ENCODE measurements at regions not wholly inside any gene's neighbourhood (a gene's known extent, or its start where the extent isn't known, plus 50 kb on each side); places are given as distances from the start of the nearest gene placed in this dataset.

- no peak for ATAC-seq
- no peak for TF ChIP-seq ZFP3 (CRISPR knock-in tag; IDR thresholded peaks at IDR 0.05)
- TF ChIP-seq TCF4 (CRISPR knock-in tag; IDR thresholded peaks at IDR 0.05; ENCODE audit: borderline replicate concordance): no peak
- no peak for TF ChIP-seq ZFP30 (CRISPR knock-in tag; IDR thresholded peaks at IDR 0.05)
- no peak for TF ChIP-seq SNAI2 (CRISPR knock-in tag; IDR thresholded peaks at IDR 0.05)
- no peak for TF ChIP-seq CSRNP3 (CRISPR knock-in tag; IDR thresholded peaks at IDR 0.05)
- no peak for TF ChIP-seq CREB5 (CRISPR knock-in tag; IDR thresholded peaks at IDR 0.05; ENCODE audit: low read depth)
- TF ChIP-seq ZNF70 (CRISPR knock-in tag; IDR thresholded peaks at IDR 0.05): no peak
- TF ChIP-seq ZNF565 (CRISPR knock-in tag; conservative IDR thresholded peaks at IDR 0.05; ENCODE audit: low read depth): no peak
- TF ChIP-seq ISL1 (CRISPR knock-in tag; IDR thresholded peaks at IDR 0.05): no peak
- no peak for TF ChIP-seq PATZ1 (CRISPR knock-in tag; IDR thresholded peaks at IDR 0.05; ENCODE audit: borderline replicate concordance)
Measured at GRCh38 chr1:165124772-165125171, 231.7 kb downstream of the LMX1A start.

GRCh38 chr1:165119086-165119485, 237.4 kb downstream of the LMX1A start:
- no peak for ATAC-seq
- no peak for TF ChIP-seq CREB5 (CRISPR knock-in tag; IDR thresholded peaks at IDR 0.05; ENCODE audit: low read depth)
- TF ChIP-seq PATZ1 (CRISPR knock-in tag; IDR thresholded peaks at IDR 0.05; ENCODE audit: borderline replicate concordance): no peak
- no peak for TF ChIP-seq BACH2 (CRISPR knock-in tag; IDR thresholded peaks at IDR 0.05; ENCODE audit: borderline replicate concordance)
- TF ChIP-seq SNAI2 (CRISPR knock-in tag; IDR thresholded peaks at IDR 0.05): no peak
- no peak for TF ChIP-seq ARNTL (CRISPR knock-in tag; IDR thresholded peaks at IDR 0.05; ENCODE audit: borderline replicate concordance, low read depth)
- TF ChIP-seq CSDC2 (CRISPR knock-in tag; IDR thresholded peaks at IDR 0.05): no peak
- no peak for TF ChIP-seq CSRNP3 (CRISPR knock-in tag; IDR thresholded peaks at IDR 0.05)
- TF ChIP-seq POU6F1 (CRISPR knock-in tag; IDR thresholded peaks at IDR 0.05; ENCODE audit: borderline replicate concordance, low read depth): no peak
- no peak for TF ChIP-seq ISL1 (CRISPR knock-in tag; IDR thresholded peaks at IDR 0.05)
- no peak for TF ChIP-seq ZNF565 (CRISPR knock-in tag; conservative IDR thresholded peaks at IDR 0.05; ENCODE audit: low read depth)
- no peak for TF ChIP-seq TOX (CRISPR knock-in tag; IDR thresholded peaks at IDR 0.05; ENCODE audit: borderline replicate concordance)
- no peak for TF ChIP-seq OSR1 (CRISPR knock-in tag; IDR thresholded peaks at IDR 0.05)
- TF ChIP-seq ZNF8 (CRISPR knock-in tag; IDR thresholded peaks at IDR 0.05): no peak
- TF ChIP-seq TCF4 (CRISPR knock-in tag; IDR thresholded peaks at IDR 0.05; ENCODE audit: borderline replicate concordance): no peak
- no peak for TF ChIP-seq RARB (CRISPR knock-in tag; IDR thresholded peaks at IDR 0.05)
- TF ChIP-seq PPARA (CRISPR knock-in tag; IDR thresholded peaks at IDR 0.05; ENCODE audit: borderline replicate concordance): no peak
- TF ChIP-seq ZFP3 (CRISPR knock-in tag; IDR thresholded peaks at IDR 0.05): no peak
- TF ChIP-seq ESRRG (CRISPR knock-in tag; IDR thresholded peaks at IDR 0.05): no peak
- no peak for TF ChIP-seq TSHZ2 (CRISPR knock-in tag; IDR thresholded peaks at IDR 0.05)
